ENCODE measurements at regions not wholly inside any gene's neighbourhood (a gene's known extent, or its start where the extent isn't known, plus 50 kb on each side); places are given as distances from the start of the nearest gene placed in this dataset.

- Histone ChIP-seq H3K4me1 (ENCODE audit: control insufficient read depth in 1 of 2, insufficient read depth in 1 of 2, low read depth in 1 of 2, low read length in 1 of 2) (no peaks in the 10 kb centered on the region), H3K4me3 (ENCODE audit: low read depth in 1 of 2, low read length in 1 of 2) (no peak overlapping the region), H3K36me3 (no peaks in the 10 kb centered on the region), H3K27me3 (no peaks in the 10 kb centered on the region), H3K27ac (no peak overlapping the region), H3K9me3 (peaks cover 3% of the 10 kb centered on the region)
- TF ChIP-seq, protein P1, sequence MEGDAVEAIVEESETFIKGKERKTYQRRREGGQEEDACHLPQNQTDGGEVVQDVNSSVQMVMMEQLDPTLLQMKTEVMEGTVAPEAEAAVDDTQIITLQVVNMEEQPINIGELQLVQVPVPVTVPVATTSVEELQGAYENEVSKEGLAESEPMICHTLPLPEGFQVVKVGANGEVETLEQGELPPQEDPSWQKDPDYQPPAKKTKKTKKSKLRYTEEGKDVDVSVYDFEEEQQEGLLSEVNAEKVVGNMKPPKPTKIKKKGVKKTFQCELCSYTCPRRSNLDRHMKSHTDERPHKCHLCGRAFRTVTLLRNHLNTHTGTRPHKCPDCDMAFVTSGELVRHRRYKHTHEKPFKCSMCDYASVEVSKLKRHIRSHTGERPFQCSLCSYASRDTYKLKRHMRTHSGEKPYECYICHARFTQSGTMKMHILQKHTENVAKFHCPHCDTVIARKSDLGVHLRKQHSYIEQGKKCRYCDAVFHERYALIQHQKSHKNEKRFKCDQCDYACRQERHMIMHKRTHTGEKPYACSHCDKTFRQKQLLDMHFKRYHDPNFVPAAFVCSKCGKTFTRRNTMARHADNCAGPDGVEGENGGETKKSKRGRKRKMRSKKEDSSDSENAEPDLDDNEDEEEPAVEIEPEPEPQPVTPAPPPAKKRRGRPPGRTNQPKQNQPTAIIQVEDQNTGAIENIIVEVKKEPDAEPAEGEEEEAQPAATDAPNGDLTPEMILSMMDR (IDR thresholded peaks at IDR 0.05) = no peak
These were observed 83.9 kb downstream of the RTP5 start for GRCh38 chr2:241953324-241953928.

DNA sequence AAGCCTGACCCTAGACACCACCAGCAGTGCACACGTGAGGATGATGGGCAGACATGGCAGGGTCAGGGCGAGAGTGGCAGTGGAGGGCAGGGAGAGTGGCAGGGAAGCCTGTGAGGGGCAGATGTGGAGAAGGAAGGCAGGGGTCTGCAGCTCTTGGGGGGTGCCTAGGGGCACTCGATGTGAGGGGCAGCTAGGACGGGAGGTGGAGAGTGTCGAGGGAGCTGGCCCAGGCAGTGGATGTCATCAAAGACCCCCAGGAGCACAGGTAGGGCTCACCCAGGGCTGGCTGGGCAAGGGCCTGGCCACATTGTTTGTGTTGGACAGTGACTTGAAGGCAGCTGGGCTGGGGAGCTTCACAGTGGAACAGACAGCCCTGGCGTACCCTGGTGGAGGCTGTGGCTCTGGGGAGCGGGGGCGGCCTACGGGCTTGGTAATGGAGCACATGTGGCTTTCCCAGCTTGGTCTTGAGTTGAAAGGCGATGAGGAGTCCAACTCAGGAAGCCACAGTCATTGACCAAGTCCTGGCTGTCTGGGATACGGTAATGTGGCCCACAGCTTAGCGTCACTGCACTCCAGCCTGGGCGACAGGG, 87.1 kb downstream of the RTP5 start:
- H3K4me3 ChIP-seq (ENCODE audit: low read depth in 1 of 2, low read length in 1 of 2) = no peak overlapping the region
- H3K27ac ChIP-seq = no peak overlapping the region
- TF ChIP-seq, protein P1 (IDR thresholded peaks at IDR 0.05) = no peak
- no peaks in the 10 kb centered on the region for H3K36me3 ChIP-seq
- peaks cover 3% of the 10 kb centered on the region for H3K9me3 ChIP-seq
- H3K27me3 ChIP-seq = no peaks in the 10 kb centered on the region
- H3K4me1 ChIP-seq (ENCODE audit: control insufficient read depth in 1 of 2, insufficient read depth in 1 of 2, low read depth in 1 of 2, low read length in 1 of 2) = no peaks in the 10 kb centered on the region

- no peaks in the 10 kb centered on the region for H3K36me3 ChIP-seq
- H3K27ac ChIP-seq = no peak overlapping the region
- TF ChIP-seq, protein P1 (IDR thresholded peaks at IDR 0.05) = no peak
These were observed 87.7 kb downstream of the RTP5 start for GRCh38 chr2:241957276-241957675.

GRCh38 chr2:241958818-241959545, 89.5 kb downstream of the RTP5 start:
- Histone ChIP-seq H3K4me1 (ENCODE audit: control insufficient read depth in 1 of 2, insufficient read depth in 1 of 2, low read depth in 1 of 2, low read length in 1 of 2) (no peaks in the 10 kb centered on the region), H3K9me3 (peaks cover 3% of the 10 kb centered on the region), H3K27ac (no peak overlapping the region), H3K36me3 (no peaks in the 10 kb centered on the region), H3K27me3 (no peaks in the 10 kb centered on the region), H3K4me3 (ENCODE audit: low read depth in 1 of 2, low read length in 1 of 2) (no peak overlapping the region)
- TF ChIP-seq, protein P1 (IDR thresholded peaks at IDR 0.05) = no peak

More at GRCh38 chr2:241957276-241957675, 87.7 kb downstream of the RTP5 start:
- Histone ChIP-seq H3K4me3 (ENCODE audit: low read depth in 1 of 2, low read length in 1 of 2) (no peak overlapping the region), H3K9me3 (peaks cover 3% of the 10 kb centered on the region), H3K4me1 (ENCODE audit: control insufficient read depth in 1 of 2, insufficient read depth in 1 of 2, low read depth in 1 of 2, low read length in 1 of 2) (no peaks in the 10 kb centered on the region), H3K27me3 (no peaks in the 10 kb centered on the region)

GRCh38 chr2:241959751-241960269, 90.3 kb downstream of the RTP5 start:
- H3K4me3 ChIP-seq (ENCODE audit: low read depth in 1 of 2, low read length in 1 of 2) = no peak overlapping the region

More at GRCh38 chr2:241959751-241960269, 90.3 kb downstream of the RTP5 start:
- Histone ChIP-seq H3K9me3 (peaks cover 3% of the 10 kb centered on the region), H3K4me1 (ENCODE audit: control insufficient read depth in 1 of 2, insufficient read depth in 1 of 2, low read depth in 1 of 2, low read length in 1 of 2) (no peaks in the 10 kb centered on the region), H3K36me3 (no peaks in the 10 kb centered on the region), H3K27me3 (no peaks in the 10 kb centered on the region), H3K27ac (no peak overlapping the region)
- TF ChIP-seq, protein P1 (IDR thresholded peaks at IDR 0.05) = no peak
